A549 (cell line): ENCODE measurements at regions not wholly inside any gene's neighbourhood (a gene's known extent, or its start where the extent isn't known, plus 50 kb on each side); places are given as distances from the start of the nearest gene placed in this dataset.

ENCODE experiments used
- ATAC-seq, 2 experiments: fragments of 200-7000 bp in 1 of 2; fragments of >200 bp in 1 of 2; cut with Nextera tagmentation in 1 of 2; cut with Tn5 transposase in 1 of 2; 3 replicates each; pipeline versions ENCODE4 v1.8.0 to v1.9.1; 2018 to 2020; ENCODE audit warnings: mild to moderate bottlenecking in 1 of 2, moderate library complexity in 1 of 2
- CTCF ChIA-PET: fragments of 300-600 bp; sonication (Branson Sonifier 250); formaldehyde crosslinking; extraction: SDS; loops from one replicate; lab custom pipeline; 2021; ENCODE audit warnings: antibody characterized with exemption, inconsistent platforms; lab: Yijun Ruan, JAX
- POLR2A ChIA-PET: fragments of 350-600 bp; formaldehyde crosslinking; extraction: SDS; loops from one replicate; lab custom pipeline; 2021; ENCODE audit warnings: antibody characterized with exemption, inconsistent platforms; lab: Yijun Ruan, JAX
- DNase-seq, 2 experiments: peaks; one replicate each; pipeline versions ENCODE4 v3.0.0 to v3.0.0-alpha.2; 2011 to 2016; ENCODE audit warnings: low read depth in 1 of 2, low spot score in 1 of 2
- FAIRE-seq: peaks from 2 replicates; lab custom pipeline; 2011; peaks lifted over from hg19 to GRCh38; lab: Jason Lieb, UNC
- H3K27ac ChIP-seq, 2 experiments: fragments of >200 bp; sonication (Bioruptor Twin); formaldehyde crosslinking; 3 replicates each; pipeline ENCODE4 v1.5.1; 2016 to 2017
- H3K4me1 ChIP-seq: fragments of >200 bp; sonication (Bioruptor Twin); formaldehyde crosslinking; 3 replicates; pipeline ENCODE4 v1.6.1; 2016
- H3K4me2 ChIP-seq: fragments of >200 bp; sonication (Bioruptor Twin); formaldehyde crosslinking; 3 replicates; pipeline ENCODE4 v1.6.1; 2016
- H3K4me3 ChIP-seq: fragments of >200 bp; sonication (Bioruptor Twin); formaldehyde crosslinking; 3 replicates; pipeline ENCODE4 v1.5.1; 2016
- H3K9me3 ChIP-seq: fragments of >200 bp; sonication (Bioruptor Twin); formaldehyde crosslinking; 3 replicates; pipeline ENCODE4 v1.6.1; 2016
- ATOH8 ChIP-seq: fragments of 250-450 bp; sonication (Bioruptor Pico); IDR thresholded peaks from 2 replicates; pipeline ENCODE4 v1.5.0; 2020; ENCODE audit warnings: low read depth, mild to moderate bottlenecking, moderate library complexity
- CBX8 ChIP-seq: fragments of 200-600 bp; sonication (generic); IDR thresholded peaks from 2 replicates; pipeline ENCODE4 v1.6.1; 2016
- CEBPB ChIP-seq, 2 experiments: fragments of >200 bp in 1 of 2; sonication (Bioruptor Twin) in 1 of 2; formaldehyde crosslinking in 1 of 2; IDR thresholded peaks; 2 replicates each; pipeline ENCODE4 v1.6.1; 2012 to 2016
- CHD4 ChIP-seq: fragments of 200-600 bp; sonication (generic); IDR thresholded peaks from 2 replicates; pipeline ENCODE4 v1.6.1; 2016; ENCODE audit warnings: antibody characterized with exemption, mild to moderate bottlenecking, borderline replicate concordance
- E2F6 ChIP-seq: IDR thresholded peaks from 2 replicates; pipeline ENCODE4 v1.6.1; 2012; ENCODE audit warnings: low read depth, borderline replicate concordance
- EHF ChIP-seq: fragments of 250-450 bp; sonication (Bioruptor Pico); IDR thresholded peaks from 2 replicates; pipeline ENCODE4 v1.5.0; 2020; ENCODE audit warnings: mild to moderate bottlenecking
- EP300 ChIP-seq, 2 experiments: fragments of >200 bp; sonication (Bioruptor Twin); formaldehyde crosslinking; IDR thresholded peaks; 2 replicates in 1 of 2; 3 replicates in 1 of 2; pipeline ENCODE4 v1.6.1; 2016 to 2017
- ESRRA ChIP-seq: fragments of 150-350 bp; IDR thresholded peaks from 2 replicates; pipeline ENCODE4 v1.6.1; 2014; ENCODE audit warnings: mild to moderate bottlenecking, low read length, borderline replicate concordance
- FOXS1 ChIP-seq: fragments of 250-450 bp; sonication (Bioruptor Pico); IDR thresholded peaks from 2 replicates; pipeline ENCODE4 v1.5.0; 2020; ENCODE audit warnings: mild to moderate bottlenecking, moderate library complexity
- GATA3 ChIP-seq: IDR thresholded peaks from 2 replicates; pipeline ENCODE4 v1.6.1; 2012; ENCODE audit warnings: borderline replicate concordance
- HEYL ChIP-seq: fragments of 250-450 bp; sonication (Bioruptor Pico); IDR thresholded peaks from 2 replicates; pipeline ENCODE4 v1.8.0; 2021; ENCODE audit warnings: mild to moderate bottlenecking, moderate library complexity
- JUN ChIP-seq, 2 experiments: fragments of >200 bp; sonication (Bioruptor Twin); formaldehyde crosslinking; IDR thresholded peaks; 2 replicates in 1 of 2; 3 replicates in 1 of 2; pipeline ENCODE4 v1.6.1; 2016 to 2017
- JUNB ChIP-seq: fragments of >200 bp; sonication (Bioruptor Twin); formaldehyde crosslinking; IDR thresholded peaks from 2 replicates; pipeline ENCODE4 v1.6.1; 2016
- MAFK ChIP-seq: fragments of 450-650 bp; IDR thresholded peaks from 2 replicates; pipeline ENCODE4 v1.6.1; 2014; ENCODE audit not compliant: partially characterized antibody
- MYC ChIP-seq: IDR thresholded peaks from 2 replicates; pipeline ENCODE4 v1.6.1; 2012; ENCODE audit warnings: mild to moderate bottlenecking, inconsistent platforms, low read length, improper control_type of control experiment, borderline replicate concordance
- NFE2L2 ChIP-seq: fragments of 150-350 bp; conservative IDR thresholded peaks from 2 replicates; pipeline ENCODE4 v1.6.1; 2014; ENCODE audit warnings: low read length
- NR3C1 ChIP-seq: fragments of >200 bp; sonication (Bioruptor Twin); formaldehyde crosslinking; IDR thresholded peaks from 3 replicates; pipeline ENCODE4 v1.6.1; 2017
- POLR2A ChIP-seq: IDR thresholded peaks from 2 replicates; pipeline ENCODE4 v1.6.1; 2012; ENCODE audit warnings: mild to moderate bottlenecking, low read length
- RARB ChIP-seq: fragments of 250-450 bp; sonication (Bioruptor Pico); IDR thresholded peaks from 2 replicates; pipeline ENCODE4 v1.8.0; 2021; ENCODE audit warnings: mild to moderate bottlenecking, moderate library complexity
- RCOR1 ChIP-seq: fragments of 150-350 bp; IDR thresholded peaks from 2 replicates; pipeline ENCODE4 v1.6.1; 2014; ENCODE audit warnings: antibody characterized with exemption, low read length, low read depth
- RFX5 ChIP-seq: fragments of 450-650 bp; IDR thresholded peaks from 2 replicates; pipeline ENCODE4 v1.7.1; 2014; ENCODE audit warnings: antibody characterized with exemption, mild to moderate bottlenecking, moderate library complexity
- ZSCAN20 ChIP-seq: fragments of 250-450 bp; sonication (Bioruptor Pico); IDR thresholded peaks from 2 replicates; pipeline ENCODE4 v1.8.0; 2022; ENCODE audit warnings: mild to moderate bottlenecking, moderate library complexity
- WGBS: methylation state at CpG from one replicate; pipeline ENCODE4 v1.1.6; 2017; ENCODE audit errors: missing lambda C conversion rate; 5-methylcytosine and 5-hydroxymethylcytosine counted together

GRCh38 chr14:55976655-55977054 is 141.6 kb upstream of the PELI2 start (continued):
- no peak for TF ChIP-seq EHF (CRISPR knock-in tag)
- TF ChIP-seq JUNB = no peak
- TF ChIP-seq MAFK = no peak

DNA sequence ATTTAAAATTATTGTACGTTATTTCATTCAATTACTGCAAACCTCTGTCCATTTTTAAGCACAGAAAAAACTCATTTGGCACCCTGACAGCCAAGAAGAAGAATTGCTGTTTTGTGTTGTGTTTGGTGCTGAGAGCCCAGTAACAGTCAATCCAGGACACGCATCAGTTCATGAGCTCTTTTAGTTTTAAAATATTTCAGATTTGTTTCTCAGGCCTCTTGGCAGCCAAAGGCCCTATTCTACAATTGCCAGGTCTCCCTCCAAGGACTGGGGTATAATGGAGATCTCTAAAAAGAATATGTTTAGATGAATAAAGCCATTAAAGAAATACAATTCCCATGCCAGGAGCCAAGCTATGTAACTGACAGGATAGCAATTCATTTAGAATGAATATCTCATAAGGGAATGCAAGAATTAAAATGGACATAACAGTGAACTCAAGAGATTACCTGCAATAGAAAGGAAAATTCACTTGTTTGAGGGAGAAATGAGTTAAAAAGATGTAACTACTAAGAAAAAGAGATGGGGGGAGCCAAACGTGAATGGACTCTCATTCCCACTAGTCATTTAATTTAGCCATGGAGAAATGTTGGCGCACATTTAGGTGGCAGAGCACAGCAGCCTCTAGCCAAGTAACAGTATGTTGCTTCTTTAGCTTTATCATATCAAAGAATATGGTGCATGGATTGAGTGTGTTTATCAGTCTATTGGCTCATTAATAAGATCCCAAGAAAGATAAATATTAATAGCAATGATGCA is 140.6 kb upstream of the PELI2 start:
- DNase-seq = no peak
- WGBS = 81% methylated on average over 4 of the region's 4 CpGs
- ChIA-PET CTCF (no interaction called here), POLR2A (no interaction called here)
- TF ChIP-seq CHD4 (no peak), MYC (no peak), RFX5 (no peak), ESRRA (no peak)
- ATAC-seq = no peak
- Histone ChIP-seq H3K4me2 (no peak overlapping the region), H3K9me3 (no peaks in the 10 kb centered on the region), H3K4me1 (no peaks in the 10 kb centered on the region), H3K27ac (no peak overlapping the region), H3K4me3 (no peak overlapping the region)
- FAIRE-seq = no peak

- H3K4me1 ChIP-seq = no peaks in the 10 kb centered on the region
- CTCF ChIA-PET = no interaction called here
- FAIRE-seq = no peak
- WGBS = 41% methylated on average over 2 of the region's 2 CpGs
- POLR2A ChIA-PET = no interaction called here
- no peak for DNase-seq
- no peaks in the 10 kb centered on the region for H3K9me3 ChIP-seq
- TF ChIP-seq HEYL (CRISPR knock-in tag) (no peak), MAFK (no peak), E2F6 (no peak), RCOR1 (no peak), CHD4 (no peak), RARB (no peak), CBX8 (no peak), GATA3 (no peak), EP300 (IDR thresholded peaks at IDR 0.05) (no peak), NFE2L2 (no peak), ATOH8 (no peak), POLR2A (no peak), JUN (IDR thresholded peaks at IDR 0.05) (no peak)
- no peak overlapping the region for H3K4me3 ChIP-seq
- ATAC-seq = no peak
- H3K4me2 ChIP-seq = no peak overlapping the region
- no peak overlapping the region for H3K27ac ChIP-seq
These were observed 139.1 kb upstream of the PELI2 start for GRCh38 chr14:55979096-55979495.

DNA sequence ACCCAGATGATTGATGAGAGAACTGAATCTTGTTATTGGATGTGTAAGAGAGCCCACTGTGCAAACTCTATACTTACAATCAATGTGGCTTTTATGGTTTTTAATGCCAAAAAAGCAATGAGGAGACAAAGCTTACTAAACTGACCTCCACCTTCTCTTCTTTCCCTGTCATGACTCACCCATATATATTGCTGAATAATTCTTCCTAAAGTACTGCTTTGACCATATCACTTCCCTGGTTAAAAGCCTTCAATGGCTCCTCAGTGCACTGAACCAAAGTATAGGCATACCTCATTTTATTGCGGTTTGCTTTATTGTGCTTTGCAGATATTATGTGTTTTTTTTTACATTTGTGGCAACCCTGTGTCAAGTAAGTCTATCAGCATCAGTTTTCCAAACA is 138.4 kb upstream of the PELI2 start:
- H3K9me3 ChIP-seq = 0 out of 3 replicates have a peak, but pooled peaks cover 4% of the 10 kb centered on the region
- H3K4me3 ChIP-seq = no peak overlapping the region
- no peak overlapping the region for H3K27ac ChIP-seq
- no peak for FAIRE-seq
- 82% methylated on average over 1 of the region's 1 CpG for WGBS
- CTCF ChIA-PET = no interaction called here
- H3K4me2 ChIP-seq = no peak overlapping the region
- no peak for DNase-seq
- H3K4me1 ChIP-seq = no peaks in the 10 kb centered on the region
- POLR2A ChIA-PET = no interaction called here
- TF ChIP-seq ZSCAN20 = no peak
- TF ChIP-seq NR3C1 = no peak
- no peak for TF ChIP-seq JUN (IDR thresholded peaks at IDR 0.05)
- TF ChIP-seq FOXS1 (CRISPR knock-in tag) = no peak
- TF ChIP-seq EP300 (IDR thresholded peaks at IDR 0.05) = no peak
- no peak for TF ChIP-seq CBX8
- no peak for TF ChIP-seq MYC
- TF ChIP-seq GATA3 = no peak
- TF ChIP-seq CEBPB (IDR thresholded peaks at IDR 0.05) = no peak
- no peak for ATAC-seq
